ENCODE measurements at regions not wholly inside any gene's neighbourhood (a gene's known extent, or its start where the extent isn't known, plus 50 kb on each side); places are given as distances from the start of the nearest gene placed in this dataset.
A peak's percentile ranks its signal among the peaks of the same experiment; 100 is the strongest.

- H3K4me1 Mint-ChIP-seq = no peaks in the 10 kb centered on the region
- no peak for ATAC-seq
- peaks cover 11% of the 10 kb centered on the region for H3K27me3 Mint-ChIP-seq
- H3K27ac Mint-ChIP-seq = no peak overlapping the region
- no peaks in the 10 kb centered on the region for H3K9me3 Mint-ChIP-seq (ENCODE audit: low read depth)
- POLR2A ChIA-PET = no interaction called here
- no peak for DNase-seq
- H3K4me3 Mint-ChIP-seq = no peak overlapping the region
- no peaks in the 10 kb centered on the region for H3K36me3 Mint-ChIP-seq (ENCODE audit: low read depth)
- intact Hi-C loops (cut with DNase I, micrococcal nuclease) = loop anchor here in 1 of 2 experiments (10.0 kb wide), 1 partner anchor 847 kb away; no protein-coding TSS in a partner anchor
- CTCF ChIA-PET = no interaction called here
Observed at GRCh38 chr6:12501990-12502389, 211.8 kb downstream of the EDN1 start.

GRCh38 chr6:12504325-12504966 lies 212.1 kb upstream of the PHACTR1 start:
- Mint-ChIP-seq H3K4me1 (no peaks in the 10 kb centered on the region), H3K9me3 (ENCODE audit: low read depth) (peaks cover 1% of the 10 kb centered on the region), H3K4me3 (no peak overlapping the region), H3K27me3 (peaks cover 8% of the 10 kb centered on the region), H3K27ac (no peak overlapping the region), H3K36me3 (ENCODE audit: low read depth) (no peaks in the 10 kb centered on the region)
- no peak for DNase-seq
- intact Hi-C loops (cut with DNase I, micrococcal nuclease) = loop anchor here in 1 of 2 experiments (10.0 kb wide), 1 partner anchor 850 kb away; no protein-coding TSS in a partner anchor
- CTCF ChIA-PET = interaction anchor here (0.6 to 1.8 kb wide), 5 partner anchors 19 to 831 kb away, joined by 3 to 5 read pairs (median 3); no protein-coding TSS in a partner anchor
- ATAC-seq = peak; percentile 66
- POLR2A ChIA-PET = no interaction called here

- Mint-ChIP-seq H3K4me1 (no peaks in the 10 kb centered on the region), H3K4me3 (no peak overlapping the region), H3K27me3 (peaks cover 5% of the 10 kb centered on the region), H3K36me3 (ENCODE audit: low read depth) (no peaks in the 10 kb centered on the region), H3K9me3 (ENCODE audit: low read depth) (peaks cover 1% of the 10 kb centered on the region), H3K27ac (no peak overlapping the region)
- intact Hi-C loops (cut with DNase I, micrococcal nuclease) = loop anchor here in 1 of 2 experiments (10.0 kb wide), 1 partner anchor 851 kb away; no protein-coding TSS in a partner anchor
- DNase-seq (no peak), ATAC-seq (no peak)
- ChIA-PET CTCF (no interaction called here), POLR2A (no interaction called here)
Observed at GRCh38 chr6:12505486-12505885, 211.1 kb upstream of the PHACTR1 start.

- no peak overlapping the region for H3K27ac Mint-ChIP-seq
- no peak overlapping the region for H3K4me3 Mint-ChIP-seq
- H3K27me3 Mint-ChIP-seq = peaks cover 5% of the 10 kb centered on the region
- peaks cover 1% of the 10 kb centered on the region for H3K9me3 Mint-ChIP-seq (ENCODE audit: low read depth)
- no peak for ATAC-seq
- no peaks in the 10 kb centered on the region for H3K36me3 Mint-ChIP-seq (ENCODE audit: low read depth)
- ChIA-PET CTCF (no interaction called here), POLR2A (no interaction called here)
- intact Hi-C loops (cut with DNase I, micrococcal nuclease) = loop anchor here in 1 of 2 experiments (10.0 kb wide), 1 partner anchor 851 kb away; no protein-coding TSS in a partner anchor
- no peaks in the 10 kb centered on the region for H3K4me1 Mint-ChIP-seq
- DNase-seq = no peak
Observed at GRCh38 chr6:12506159-12506558, 210.4 kb upstream of the PHACTR1 start.

GRCh38 chr6:12507636-12508035 lies 208.9 kb upstream of the PHACTR1 start:
- CTCF ChIA-PET = interaction anchor here (1.0 kb wide), 1 partner anchor 12 kb away, joined by 3 read pairs; no protein-coding TSS in a partner anchor
- ATAC-seq = no peak
- peaks cover 1% of the 10 kb centered on the region for H3K9me3 Mint-ChIP-seq (ENCODE audit: low read depth)
- DNase-seq = no peak
- intact Hi-C loops (cut with DNase I, micrococcal nuclease) = loop anchor here in 1 of 2 experiments (10.0 kb wide), 1 partner anchor 853 kb away; no protein-coding TSS in a partner anchor
- no peaks in the 10 kb centered on the region for H3K36me3 Mint-ChIP-seq (ENCODE audit: low read depth)
- POLR2A ChIA-PET = no interaction called here
- no peak overlapping the region for H3K27ac Mint-ChIP-seq
- H3K4me1 Mint-ChIP-seq = no peaks in the 10 kb centered on the region
- no peak overlapping the region for H3K4me3 Mint-ChIP-seq
- H3K27me3 Mint-ChIP-seq = peaks cover 8% of the 10 kb centered on the region

- CTCF ChIA-PET = no interaction called here
- DNase-seq = no peak
- no peak for ATAC-seq
- Mint-ChIP-seq H3K4me1 (no peaks in the 10 kb centered on the region), H3K36me3 (ENCODE audit: low read depth) (no peaks in the 10 kb centered on the region), H3K9me3 (ENCODE audit: low read depth) (peaks cover 1% of the 10 kb centered on the region), H3K4me3 (no peak overlapping the region), H3K27me3 (peaks cover 8% of the 10 kb centered on the region), H3K27ac (no peak overlapping the region)
- intact Hi-C loops (cut with DNase I, micrococcal nuclease) = loop anchor here in 1 of 2 experiments (10.0 kb wide), 1 partner anchor 854 kb away; no protein-coding TSS in a partner anchor
- POLR2A ChIA-PET = no interaction called here
Observed at GRCh38 chr6:12508553-12508952, 208.0 kb upstream of the PHACTR1 start.

GRCh38 chr6:12509060-12509459 lies 207.5 kb upstream of the PHACTR1 start:
- Mint-ChIP-seq H3K4me3 (no peak overlapping the region), H3K27ac (no peak overlapping the region), H3K4me1 (no peaks in the 10 kb centered on the region), H3K27me3 (peaks cover 8% of the 10 kb centered on the region), H3K36me3 (ENCODE audit: low read depth) (no peaks in the 10 kb centered on the region), H3K9me3 (ENCODE audit: low read depth) (peaks cover 1% of the 10 kb centered on the region)
- CTCF ChIA-PET = interaction anchor here (1.0 kb wide), 1 partner anchor 11 kb away, joined by 4 read pairs; no protein-coding TSS in a partner anchor
- no peak for DNase-seq
- POLR2A ChIA-PET = no interaction called here
- no peak for ATAC-seq
- intact Hi-C loops (cut with DNase I, micrococcal nuclease) = loop anchor here in 1 of 2 experiments (10.0 kb wide), 1 partner anchor 854 kb away; no protein-coding TSS in a partner anchor

GRCh38 chr6:12516070-12516469 lies 200.5 kb upstream of the PHACTR1 start:
- intact Hi-C loops (cut with DNase I, micrococcal nuclease) = no loop called here
- no peaks in the 10 kb centered on the region for H3K36me3 Mint-ChIP-seq (ENCODE audit: low read depth)
- H3K27ac Mint-ChIP-seq = no peak overlapping the region
- peaks cover 4% of the 10 kb centered on the region for H3K27me3 Mint-ChIP-seq
- H3K9me3 Mint-ChIP-seq (ENCODE audit: low read depth) = no peaks in the 10 kb centered on the region
- H3K4me3 Mint-ChIP-seq = no peak overlapping the region
- H3K4me1 Mint-ChIP-seq = no peaks in the 10 kb centered on the region
- POLR2A ChIA-PET = no interaction called here
- CTCF ChIA-PET = no interaction called here
- no peak for ATAC-seq
- no peak for DNase-seq

GRCh38 chr6:12522347-12522746 lies 194.2 kb upstream of the PHACTR1 start:
- Mint-ChIP-seq H3K27ac (no peak overlapping the region), H3K4me3 (no peak overlapping the region), H3K36me3 (ENCODE audit: low read depth) (no peaks in the 10 kb centered on the region), H3K4me1 (no peaks in the 10 kb centered on the region), H3K9me3 (ENCODE audit: low read depth) (no peaks in the 10 kb centered on the region), H3K27me3 (peaks cover 11% of the 10 kb centered on the region)
- DNase-seq (no peak), ATAC-seq (no peak)
- ChIA-PET CTCF (no interaction called here), POLR2A (no interaction called here)
- intact Hi-C loops (cut with DNase I, micrococcal nuclease) = no loop called here

- no peak overlapping the region for H3K4me3 Mint-ChIP-seq
- no peak overlapping the region for H3K27ac Mint-ChIP-seq
- CTCF ChIA-PET = no interaction called here
- ATAC-seq (no peak), DNase-seq (no peak)
- H3K4me1 Mint-ChIP-seq = no peaks in the 10 kb centered on the region
- H3K9me3 Mint-ChIP-seq (ENCODE audit: low read depth) = no peaks in the 10 kb centered on the region
- intact Hi-C loops (cut with DNase I, micrococcal nuclease) = no loop called here
- POLR2A ChIA-PET = no interaction called here
- H3K36me3 Mint-ChIP-seq (ENCODE audit: low read depth) = no peaks in the 10 kb centered on the region
- H3K27me3 Mint-ChIP-seq = peaks cover 12% of the 10 kb centered on the region
Observed at GRCh38 chr6:12523726-12524125, 192.8 kb upstream of the PHACTR1 start.

- no peak overlapping the region for H3K27ac Mint-ChIP-seq
- H3K36me3 Mint-ChIP-seq (ENCODE audit: low read depth) = no peaks in the 10 kb centered on the region
- no peak overlapping the region for H3K4me3 Mint-ChIP-seq
- POLR2A ChIA-PET = no interaction called here
- intact Hi-C loops (cut with DNase I, micrococcal nuclease) = no loop called here
- H3K4me1 Mint-ChIP-seq = no peaks in the 10 kb centered on the region
- CTCF ChIA-PET = no interaction called here
- peaks cover 12% of the 10 kb centered on the region for H3K27me3 Mint-ChIP-seq
- ATAC-seq (no peak), DNase-seq (no peak)
- no peaks in the 10 kb centered on the region for H3K9me3 Mint-ChIP-seq (ENCODE audit: low read depth)
Observed at GRCh38 chr6:12525276-12525675, 191.3 kb upstream of the PHACTR1 start.

- H3K27ac Mint-ChIP-seq = no peak overlapping the region
- POLR2A ChIA-PET = no interaction called here
- intact Hi-C loops (cut with DNase I, micrococcal nuclease) = no loop called here
Observed at GRCh38 chr6:12527339-12527738, 189.2 kb upstream of the PHACTR1 start.

More at GRCh38 chr6:12527339-12527738, 189.2 kb upstream of the PHACTR1 start:
- Mint-ChIP-seq H3K4me1 (no peaks in the 10 kb centered on the region), H3K4me3 (no peak overlapping the region), H3K27me3 (peaks cover 11% of the 10 kb centered on the region), H3K36me3 (ENCODE audit: low read depth) (no peaks in the 10 kb centered on the region), H3K9me3 (ENCODE audit: low read depth) (no peaks in the 10 kb centered on the region)
- CTCF ChIA-PET = interaction anchor here (0.6 kb wide), 1 partner anchor 95 kb away, joined by 3 read pairs; no protein-coding TSS in a partner anchor
- ATAC-seq (no peak), DNase-seq (no peak)
